Natural killer cell (primary cell): ENCODE measurements at regions not wholly inside any gene's neighbourhood (a gene's known extent, or its start where the extent isn't known, plus 50 kb on each side); places are given as distances from the start of the nearest gene placed in this dataset.

Source experiments
- ATAC-seq, 3 donors: fragments of 150-1000 bp in 2 of 3; fragments of 200-7000 bp in 1 of 3; cut with Tn5 transposase; 1 replicate in 1 of 3; 2 replicates in 2 of 3; pipeline ENCODE4 v1.10.0; 2021; ENCODE audit warnings: mild to moderate bottlenecking in 2 of 3, moderate library complexity in 2 of 3
- DNase-seq, 2 donors: peaks; one replicate each; pipeline versions ENCODE4 v3.0.0 to v3.0.0-alpha.2; 2013 to 2021; ENCODE audit warnings: mixed read lengths in 1 of 2
- H3K27ac ChIP-seq: one replicate; pipeline ENCODE4 v1.5.1; 2013; ENCODE audit warnings: mild to moderate bottlenecking, low read length
- H3K27me3 ChIP-seq: one replicate; pipeline ENCODE4 v1.6.1; 2013; ENCODE audit warnings: low read length; ENCODE audit not compliant: control insufficient read depth, insufficient read depth
- H3K36me3 ChIP-seq: one replicate; pipeline ENCODE4 v1.6.1; 2013; ENCODE audit warnings: low read length; ENCODE audit not compliant: control insufficient read depth, insufficient read depth
- H3K4me1 ChIP-seq: one replicate; pipeline ENCODE4 v1.6.1; 2013; ENCODE audit warnings: low read length; ENCODE audit not compliant: control insufficient read depth, insufficient read depth
- H3K4me3 ChIP-seq: one replicate; pipeline ENCODE4 v1.5.1; 2013; ENCODE audit warnings: low read length
- H3K9me3 ChIP-seq: one replicate; pipeline ENCODE4 v1.6.1; 2013; ENCODE audit warnings: low read length; ENCODE audit not compliant: control insufficient read depth, insufficient read depth
- H3K27ac Mint-ChIP-seq, 2 donors: one replicate each; pipeline ENCODE4 v1.8.0; 2022; ENCODE audit warnings: mild to moderate bottlenecking in 2 of 2, mixed read lengths in 2 of 2, moderate library complexity in 1 of 2
- H3K27me3 Mint-ChIP-seq, 2 donors: one replicate each; pipeline ENCODE4 v1.8.0; 2022; ENCODE audit warnings: low read depth in 2 of 2, mixed read lengths in 2 of 2
- H3K36me3 Mint-ChIP-seq: one replicate; pipeline ENCODE4 v1.8.0; 2022; ENCODE audit warnings: mixed read lengths
- H3K4me1 Mint-ChIP-seq, 2 donors: one replicate each; pipeline ENCODE4 v1.8.0; 2022; ENCODE audit warnings: mixed read lengths in 2 of 2
- H3K4me3 Mint-ChIP-seq: one replicate; pipeline ENCODE4 v1.8.0; 2022; ENCODE audit warnings: mild to moderate bottlenecking, moderate library complexity, mixed read lengths
- H3K9me3 Mint-ChIP-seq, 2 donors: one replicate each; pipeline ENCODE4 v1.8.0; 2022; ENCODE audit warnings: mixed read lengths in 2 of 2
- CTCF ChIP-seq: fragments of 200-600 bp; IDR thresholded peaks from one replicate; pipeline ENCODE4 v1.8.0; 2022; ENCODE audit warnings: antibody characterized with exemption
- WGBS: methylation state at CpG from one replicate; pipeline ENCODE4 v1.1.7; 2013; ENCODE audit warnings: missing lambda C conversion rate; ENCODE audit not compliant: insufficient coverage; 5-methylcytosine and 5-hydroxymethylcytosine counted together
- intact Hi-C: fragments of 100-400 bp; cut with micrococcal nuclease; formaldehyde crosslinking; loops from one replicate; pipeline ENCODE4 v1.14.2; 2022

- 92% methylated on average over 4 of the region's 4 CpGs for WGBS
- Mint-ChIP-seq H3K9me3 (peaks cover 0 to 11% of the 10 kb centered on the region in 2 donors), H3K4me3 (no peak overlapping the region), H3K36me3 (no peaks in the 10 kb centered on the region), H3K27ac (no peak overlapping the region), H3K4me1 (no peaks in the 10 kb centered on the region), H3K27me3 (no peaks in the 10 kb centered on the region)
- intact Hi-C loops: no loop called here
- Histone ChIP-seq H3K27ac (no peak overlapping the region), H3K36me3 (no peaks in the 10 kb centered on the region), H3K9me3 (no peaks in the 10 kb centered on the region), H3K4me1 (no peaks in the 10 kb centered on the region), H3K4me3 (no peak overlapping the region), H3K27me3 (no peaks in the 10 kb centered on the region)
- DNase-seq (no peak), ATAC-seq (no peak)
- no peak for TF ChIP-seq CTCF
Observed at GRCh38 chr7:49407205-49407604, 366.2 kb upstream of the VWC2 start.

GRCh38 chr7:49417034-49417433 is 356.4 kb upstream of the VWC2 start:
- Mint-ChIP-seq H3K36me3 (no peaks in the 10 kb centered on the region), H3K27ac (no peak overlapping the region)
- H3K4me1 ChIP-seq: no peaks in the 10 kb centered on the region

DNA sequence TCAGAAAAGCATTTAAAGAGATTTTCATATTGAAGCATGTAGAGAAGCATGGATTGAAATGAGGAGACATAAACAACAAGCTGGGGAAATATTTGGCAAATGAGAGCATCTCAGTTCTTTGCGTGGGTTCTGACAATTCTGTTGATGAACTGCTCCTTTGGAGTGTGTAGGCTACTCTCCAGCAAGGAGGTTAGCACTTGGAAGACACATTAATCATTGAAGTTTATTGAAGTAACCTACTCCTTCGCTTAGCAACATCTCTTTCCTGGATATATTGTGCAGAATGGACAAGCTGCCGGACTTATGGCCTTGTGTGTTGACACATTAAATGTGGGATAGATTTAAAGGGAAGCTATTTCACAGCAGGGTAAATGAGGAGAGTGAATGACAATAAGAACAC is 354.5 kb upstream of the VWC2 start:
- no peaks in the 10 kb centered on the region for H3K9me3 ChIP-seq
- H3K36me3 ChIP-seq: no peaks in the 10 kb centered on the region
- no peaks in the 10 kb centered on the region for H3K27me3 ChIP-seq
- intact Hi-C loops: no loop called here
- TF ChIP-seq CTCF: no peak
- H3K4me3 ChIP-seq: no peak overlapping the region
- Mint-ChIP-seq H3K36me3 (no peaks in the 10 kb centered on the region), H3K27me3 (no peaks in the 10 kb centered on the region), H3K4me1 (no peaks in the 10 kb centered on the region), H3K9me3 (peaks cover 7 to 15% of the 10 kb centered on the region in 2 donors), H3K27ac (no peak overlapping the region), H3K4me3 (no peak overlapping the region)
- H3K4me1 ChIP-seq: no peaks in the 10 kb centered on the region
- DNase-seq (no peak), ATAC-seq (no peak)
- H3K27ac ChIP-seq: no peak overlapping the region
- WGBS: 92% methylated on average over 3 of the region's 3 CpGs

More at GRCh38 chr7:49417034-49417433, 356.4 kb upstream of the VWC2 start:
- no peaks in the 10 kb centered on the region for H3K27me3 Mint-ChIP-seq
- intact Hi-C loops: no loop called here
- H3K9me3 Mint-ChIP-seq: peaks cover 7 to 12% of the 10 kb centered on the region in 2 donors
- no peak overlapping the region for H3K4me3 ChIP-seq
- TF ChIP-seq CTCF: no peak
- WGBS: 48% methylated on average over 2 of the region's 2 CpGs
- H3K9me3 ChIP-seq: no peaks in the 10 kb centered on the region
- ATAC-seq (no peak), DNase-seq (no peak)
- H3K4me1 Mint-ChIP-seq: no peaks in the 10 kb centered on the region
- H3K27ac ChIP-seq: no peak overlapping the region
- H3K27me3 ChIP-seq: no peaks in the 10 kb centered on the region
- H3K4me3 Mint-ChIP-seq: no peak overlapping the region
- H3K36me3 ChIP-seq: no peaks in the 10 kb centered on the region

DNA sequence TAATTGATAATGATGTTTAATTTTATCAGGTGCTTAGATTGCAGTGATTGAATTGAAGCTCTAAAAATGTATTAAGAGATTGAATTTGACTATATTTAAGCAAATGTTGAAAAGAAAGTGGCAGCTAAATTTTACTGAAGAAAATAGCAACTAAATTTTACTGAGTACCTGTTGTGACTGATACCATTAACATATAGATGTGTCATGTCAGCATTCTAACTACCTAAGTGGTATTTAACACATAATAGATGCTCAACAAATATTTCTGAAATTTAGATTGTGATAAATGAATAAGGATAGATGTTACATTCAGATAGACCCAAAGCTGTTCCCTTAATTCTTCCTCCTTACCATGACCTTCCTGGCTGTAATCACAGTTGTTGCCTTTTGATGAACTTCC is 350.9 kb upstream of the VWC2 start:
- no peaks in the 10 kb centered on the region for H3K4me1 Mint-ChIP-seq
- H3K9me3 Mint-ChIP-seq: peaks cover 4 to 8% of the 10 kb centered on the region in 2 donors
- no peak for TF ChIP-seq CTCF
- no peak overlapping the region for H3K27ac Mint-ChIP-seq
- H3K9me3 ChIP-seq: no peaks in the 10 kb centered on the region
- H3K36me3 ChIP-seq: no peaks in the 10 kb centered on the region
- no peak overlapping the region for H3K27ac ChIP-seq
- intact Hi-C loops: no loop called here
- no peaks in the 10 kb centered on the region for H3K4me1 ChIP-seq
- no peaks in the 10 kb centered on the region for H3K27me3 Mint-ChIP-seq
- ATAC-seq (no peak), DNase-seq (no peak)
- H3K27me3 ChIP-seq: no peaks in the 10 kb centered on the region
- H3K4me3 Mint-ChIP-seq: no peak overlapping the region
- H3K36me3 Mint-ChIP-seq: no peaks in the 10 kb centered on the region
- H3K4me3 ChIP-seq: no peak overlapping the region
